HG03064 (cell line): ENCODE measurements at regions not wholly inside any gene's neighbourhood (a gene's known extent, or its start where the extent isn't known, plus 50 kb on each side); places are given as distances from the start of the nearest gene placed in this dataset.

Experiments
- ATAC-seq: cut with Tn5 transposase; IDR thresholded peaks from one replicate; pipeline ENCODE4 v1.9.1; 2021; ENCODE audit warnings: low read depth; ENCODE audit not compliant: unreplicated experiment

DNA sequence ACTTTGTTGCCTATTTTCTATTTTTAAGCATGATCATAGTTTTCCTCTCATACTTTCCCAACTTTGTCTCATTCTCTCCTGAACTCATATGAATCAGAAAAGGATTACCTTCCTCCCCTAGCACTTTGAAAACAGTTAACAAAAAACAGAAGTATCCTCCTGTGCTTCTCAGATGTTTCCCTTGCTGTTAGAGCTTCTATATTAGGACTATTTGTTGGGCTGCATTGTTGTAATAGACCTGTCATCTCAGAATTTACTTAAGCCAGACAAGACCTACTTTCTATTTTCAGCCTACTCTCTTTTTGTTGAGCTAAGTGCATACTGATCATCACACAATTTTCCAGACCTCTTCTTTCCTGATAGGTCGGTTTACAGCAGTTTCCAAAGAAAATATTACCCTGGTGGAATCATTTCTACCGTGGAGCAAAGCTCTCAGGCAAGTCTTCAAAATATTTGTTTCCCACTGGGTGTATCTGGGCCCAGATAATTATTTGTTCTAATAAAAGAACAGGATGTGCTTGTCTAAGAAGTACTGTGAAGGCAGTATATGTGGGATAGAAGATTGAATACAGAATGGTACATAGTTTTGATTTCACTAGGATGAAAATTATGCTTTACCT is 411.9 kb upstream of the KLF6 start:
- ATAC-seq, result no peak

DNA sequence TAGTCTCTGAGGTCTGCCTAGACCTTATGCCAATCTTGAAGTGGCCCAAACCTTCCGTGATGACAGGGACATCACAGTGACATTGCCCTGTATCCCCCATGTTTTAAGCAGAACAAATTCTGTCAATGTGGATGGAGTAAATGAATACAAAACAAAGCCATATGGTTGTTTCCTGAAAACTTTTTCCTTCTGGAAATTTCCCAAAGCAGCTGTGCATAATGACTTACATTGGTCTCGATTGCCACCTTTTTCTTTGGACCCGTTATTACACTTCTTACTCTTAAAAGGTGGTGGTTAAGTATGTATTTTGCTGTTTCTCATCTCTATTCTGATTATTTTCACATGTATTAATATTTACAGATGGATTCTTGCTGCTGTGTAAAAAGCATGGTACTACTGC is 411.2 kb upstream of the KLF6 start:
- no peak for ATAC-seq

DNA sequence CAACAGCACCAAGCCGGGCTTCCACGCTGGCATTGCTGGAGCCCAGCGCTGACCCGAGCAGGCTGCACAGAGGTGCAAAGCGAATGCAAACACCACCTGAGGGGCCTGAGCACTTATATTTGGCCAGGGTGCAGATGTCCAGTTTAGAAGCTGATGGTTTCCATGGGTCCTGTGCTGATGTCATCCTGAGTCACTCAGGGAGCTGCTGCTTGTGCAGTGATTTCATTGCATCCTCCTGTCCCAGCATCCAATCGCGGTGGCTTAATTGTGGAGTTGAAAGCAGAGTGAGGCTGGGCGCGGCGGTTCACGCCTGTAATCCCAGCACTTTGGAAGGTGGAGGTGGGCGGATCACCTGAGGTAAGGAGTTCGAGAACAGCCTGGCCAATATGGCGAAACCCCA is 410.2 kb upstream of the KLF6 start:
- no peak for ATAC-seq

DNA sequence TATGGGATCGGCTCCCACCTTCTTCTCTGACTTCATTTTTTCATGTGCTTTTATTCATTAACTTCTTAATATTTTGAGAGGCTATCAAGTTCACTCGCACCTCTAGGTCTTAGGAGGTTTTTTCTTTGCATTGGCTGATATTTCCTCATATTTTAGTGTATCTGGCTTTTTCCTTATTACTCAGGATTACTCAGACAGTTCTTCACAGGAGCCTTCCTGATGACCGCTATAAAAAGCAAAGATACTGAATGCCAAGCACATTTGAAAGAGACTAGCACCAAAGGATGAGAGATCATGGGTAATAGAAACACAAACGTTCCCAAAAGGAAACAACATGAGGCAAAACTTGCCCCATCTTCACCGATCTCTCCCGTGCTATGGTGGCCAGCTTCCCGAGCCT is 409.2 kb upstream of the KLF6 start:
- ATAC-seq, result no peak

DNA sequence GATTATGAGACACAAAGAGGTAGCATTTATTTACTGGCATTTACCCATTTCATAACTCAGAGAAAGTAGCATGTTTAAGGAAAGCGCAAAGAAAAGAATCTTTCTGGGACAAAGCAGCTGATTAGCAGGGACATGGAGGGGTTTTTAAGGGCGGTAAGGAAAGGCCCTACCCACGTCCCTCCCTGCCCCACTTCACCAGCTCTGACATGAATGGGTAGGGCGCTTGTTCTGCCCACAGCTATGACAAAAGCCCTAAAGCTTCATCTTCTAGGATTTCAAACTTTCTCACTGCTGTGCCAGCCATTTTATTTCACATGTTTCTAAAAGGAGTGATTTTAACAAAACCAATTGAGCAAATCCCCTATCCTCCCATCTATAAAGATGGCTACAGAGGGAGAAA is 406.9 kb upstream of the KLF6 start:
- ATAC-seq, result no peak

DNA sequence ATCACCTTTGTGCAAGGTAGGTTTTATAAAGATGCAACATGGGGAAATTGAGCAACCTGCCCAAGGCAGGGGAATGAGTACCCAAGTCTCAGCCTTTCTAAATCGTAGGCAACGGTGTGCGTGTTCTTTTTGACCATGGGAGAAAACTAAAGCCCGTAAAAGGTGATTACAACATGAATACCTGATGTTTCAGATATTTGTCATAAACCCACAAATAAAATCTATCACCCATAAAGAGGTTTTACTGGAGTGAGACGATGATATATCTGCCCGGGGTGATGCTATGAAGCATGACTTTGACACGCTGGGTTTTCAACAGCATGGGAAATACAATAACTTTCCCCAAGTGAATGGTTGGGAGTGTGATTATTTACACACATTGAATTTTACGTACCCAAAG is 406.3 kb upstream of the KLF6 start:
- ATAC-seq, result no peak

DNA sequence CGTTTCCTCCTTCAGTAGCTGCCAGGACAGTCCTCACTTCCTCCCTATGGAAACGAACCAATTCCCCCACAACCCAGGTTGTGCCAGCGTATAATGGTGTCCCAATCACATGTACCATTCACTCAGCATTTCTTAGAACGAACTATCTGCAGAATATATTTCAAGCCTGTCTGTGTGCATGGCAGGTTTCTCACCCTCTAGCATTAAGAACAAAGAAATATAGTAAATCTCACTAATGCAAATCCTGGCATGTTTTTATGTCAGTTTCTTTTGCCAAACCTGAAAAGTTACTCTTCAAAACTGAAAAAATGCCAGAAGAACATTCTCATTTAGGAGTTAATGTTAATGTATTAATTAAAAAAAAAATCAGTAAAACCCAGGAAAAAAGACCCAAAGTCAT is 405.9 kb upstream of the KLF6 start:
- no peak for ATAC-seq

DNA sequence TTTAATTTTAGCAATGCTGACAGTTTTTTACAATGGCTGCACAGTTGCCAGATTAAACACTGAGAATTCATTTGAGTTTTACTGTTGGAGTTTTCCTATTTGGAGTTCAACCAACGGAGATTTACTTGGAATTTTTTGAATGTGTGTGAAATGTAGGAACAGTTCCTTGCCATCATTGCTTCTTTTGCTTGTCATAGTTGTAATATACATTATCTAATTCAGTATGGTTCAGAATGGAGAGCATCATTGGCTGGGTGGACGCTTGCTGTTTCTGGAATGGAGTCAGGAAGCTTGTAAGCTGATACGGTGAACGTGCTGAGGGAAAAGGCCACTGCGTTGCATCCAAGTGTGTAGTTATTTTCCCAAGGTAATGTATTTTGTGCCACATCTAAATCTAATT is 404.3 kb upstream of the KLF6 start:
- ATAC-seq, result no peak

DNA sequence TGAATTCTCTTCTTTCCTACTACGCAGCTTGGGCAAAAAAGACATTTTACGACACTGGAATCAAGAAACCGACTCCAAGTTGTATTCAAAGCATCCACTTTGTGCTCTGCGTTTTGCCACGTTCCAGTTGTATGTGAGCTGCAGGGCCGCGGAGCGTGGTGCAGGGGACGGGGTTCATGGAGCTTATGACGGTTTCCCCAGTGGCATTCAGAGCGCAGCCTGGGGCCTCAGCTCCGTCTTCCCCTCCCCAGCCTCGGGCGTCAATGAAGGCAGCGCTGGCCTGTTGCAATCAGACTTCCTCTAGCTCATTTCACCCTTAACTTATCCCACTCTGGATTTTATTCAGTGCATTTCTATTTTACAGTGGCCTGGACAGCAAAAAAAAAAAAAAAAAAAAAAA is 403.4 kb upstream of the KLF6 start:
- no peak for ATAC-seq

DNA sequence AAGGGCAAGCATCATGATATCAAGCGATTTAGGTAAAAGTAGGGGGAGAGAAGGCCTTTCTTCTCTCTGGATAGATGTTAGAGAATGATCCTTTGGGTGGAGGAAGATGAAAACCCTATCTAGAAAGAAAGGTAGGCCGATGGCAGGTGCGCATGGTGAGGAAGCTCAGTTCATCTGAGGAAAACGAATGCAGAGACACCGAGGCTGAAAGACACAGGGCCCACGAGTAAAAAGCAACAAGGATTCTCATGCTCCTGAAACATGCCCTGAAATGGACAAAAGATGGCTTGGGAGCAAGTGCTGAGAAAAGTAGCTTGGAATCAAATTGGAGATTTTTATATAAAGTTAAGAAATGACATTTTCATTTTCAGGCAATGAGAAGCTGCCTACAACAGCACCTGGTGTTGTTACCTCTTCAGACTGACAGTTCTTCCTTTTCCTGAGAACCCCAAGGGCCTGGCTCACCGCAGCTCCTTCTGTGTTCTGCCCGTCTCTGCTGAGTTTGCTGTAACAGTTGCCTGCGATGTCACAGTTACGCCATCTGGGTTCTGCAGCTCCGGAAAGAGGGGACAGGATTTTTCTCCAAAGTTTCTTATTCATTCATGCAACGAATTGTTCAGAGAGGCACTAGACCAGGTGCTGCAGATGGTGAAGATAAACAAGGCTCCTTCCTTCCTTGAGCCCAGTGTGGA is 402.0 kb upstream of the KLF6 start:
- ATAC-seq, result no peak

DNA sequence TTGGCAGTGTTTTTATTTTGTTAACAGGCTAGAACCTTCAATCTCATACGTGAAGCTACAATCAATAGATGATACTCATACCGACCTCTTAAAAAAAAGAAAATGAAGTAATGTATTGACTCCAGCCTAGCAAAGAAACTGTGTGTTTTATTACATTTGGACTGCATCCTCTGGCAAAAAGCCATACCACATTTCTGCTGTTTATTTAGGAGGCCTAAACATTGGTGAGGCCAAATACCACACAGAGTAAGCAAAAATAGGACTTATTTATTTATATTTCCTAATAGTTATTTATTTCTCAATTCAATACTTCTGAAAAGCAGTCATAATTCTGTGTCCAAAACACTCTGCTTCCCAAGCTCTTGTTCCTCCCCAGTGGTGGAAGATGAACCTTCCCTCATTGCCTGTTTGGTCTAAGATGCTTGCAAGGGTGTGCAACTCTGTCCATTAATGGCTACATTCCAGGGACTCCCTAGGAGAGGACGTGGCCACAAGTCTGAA is 398.8 kb upstream of the KLF6 start:
- ATAC-seq, result no peak

DNA sequence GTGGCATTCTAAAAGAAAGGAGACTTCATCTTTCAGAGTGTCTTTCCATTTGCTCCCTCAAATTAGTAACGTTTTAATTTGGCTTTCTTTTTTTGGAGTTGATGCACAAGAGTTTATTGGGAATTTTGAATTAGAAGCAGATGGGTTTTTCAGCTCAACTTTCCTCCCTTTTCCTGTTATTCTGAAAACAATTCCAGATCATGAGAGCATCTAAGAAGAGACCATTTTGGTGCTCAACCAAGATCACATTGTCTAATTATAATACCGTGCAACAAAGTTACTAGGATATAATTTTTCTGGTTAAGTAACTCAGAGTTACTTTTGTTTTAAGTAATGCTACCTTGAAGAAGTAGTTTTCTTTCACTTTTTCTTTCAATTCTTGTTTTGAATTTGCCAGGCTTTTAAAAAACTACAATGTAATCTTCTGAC is 396.6 kb upstream of the KLF6 start:
- no peak for ATAC-seq

DNA sequence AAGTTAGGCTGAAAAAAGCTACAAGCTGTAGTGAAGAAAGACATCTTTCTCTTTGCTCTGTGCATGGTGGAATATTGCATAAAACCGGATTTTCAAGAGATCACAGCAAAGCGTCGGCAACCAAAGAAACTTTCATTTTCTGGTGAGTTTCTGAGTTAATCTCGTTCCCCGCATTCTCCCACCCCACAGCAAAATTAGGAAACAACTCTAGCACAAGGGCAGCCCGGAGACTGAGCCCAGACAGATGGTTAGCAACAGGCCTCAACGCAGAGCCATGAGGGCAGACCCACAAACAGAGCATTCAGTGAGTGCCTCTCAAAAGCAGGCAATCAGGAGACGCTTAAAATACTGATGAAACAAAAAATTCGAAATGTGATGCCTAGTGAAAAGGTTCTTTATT is 396.1 kb upstream of the KLF6 start:
- no peak for ATAC-seq

DNA sequence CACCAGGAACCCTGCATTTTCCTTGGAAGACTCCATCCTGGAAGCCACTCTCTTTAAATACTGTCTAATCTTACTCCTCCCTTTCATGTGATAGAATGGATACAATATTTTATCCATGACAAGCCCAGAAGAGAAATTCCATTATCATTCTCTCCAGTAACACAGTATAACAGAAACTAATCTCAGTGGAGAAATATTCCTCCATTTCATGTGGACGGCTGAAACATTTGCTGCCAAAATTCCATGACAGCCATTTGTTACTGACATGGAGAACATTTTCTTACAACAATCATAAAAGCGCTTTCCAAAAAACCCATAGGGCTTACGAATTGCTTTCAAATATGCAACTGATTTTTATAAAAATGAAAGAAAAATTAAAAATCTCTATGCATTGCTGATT is 392.8 kb upstream of the KLF6 start:
- no peak for ATAC-seq

DNA sequence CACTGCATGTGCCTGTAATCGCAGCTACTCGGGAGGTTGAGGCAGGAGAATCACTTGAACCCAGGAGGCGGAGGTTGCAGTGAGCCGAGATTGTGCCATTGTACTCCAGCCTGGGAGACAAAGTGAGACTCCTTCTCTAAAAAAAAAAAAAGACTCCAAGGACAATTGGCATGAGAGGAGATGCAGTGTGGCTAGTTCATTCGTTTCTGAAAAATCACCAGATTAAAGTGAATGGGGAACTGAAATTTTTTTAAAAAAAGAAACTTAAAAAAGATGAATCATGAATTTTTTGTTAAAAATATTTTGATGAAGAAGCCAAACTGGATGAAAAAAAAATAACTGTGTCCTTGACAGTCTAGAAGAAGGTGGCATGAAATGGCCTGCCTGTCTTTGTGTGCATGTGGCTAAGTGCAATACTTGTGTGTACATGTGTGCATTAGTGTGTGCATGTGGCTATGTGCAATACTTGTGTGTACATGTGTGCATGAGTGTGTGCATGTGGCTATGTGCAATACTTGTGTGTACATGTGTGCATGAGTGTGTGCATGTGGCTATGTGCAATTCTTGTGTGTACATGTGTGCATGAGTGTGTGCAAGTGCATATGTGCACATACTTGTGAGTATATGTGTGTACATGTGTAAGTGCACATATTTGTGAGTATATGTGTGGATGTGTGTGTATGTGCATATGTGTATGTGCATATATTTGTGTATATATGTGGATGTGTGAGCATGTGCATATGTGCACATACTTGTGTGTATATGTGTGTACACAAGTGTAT is 391.7 kb upstream of the KLF6 start:
- ATAC-seq, result no peak

DNA sequence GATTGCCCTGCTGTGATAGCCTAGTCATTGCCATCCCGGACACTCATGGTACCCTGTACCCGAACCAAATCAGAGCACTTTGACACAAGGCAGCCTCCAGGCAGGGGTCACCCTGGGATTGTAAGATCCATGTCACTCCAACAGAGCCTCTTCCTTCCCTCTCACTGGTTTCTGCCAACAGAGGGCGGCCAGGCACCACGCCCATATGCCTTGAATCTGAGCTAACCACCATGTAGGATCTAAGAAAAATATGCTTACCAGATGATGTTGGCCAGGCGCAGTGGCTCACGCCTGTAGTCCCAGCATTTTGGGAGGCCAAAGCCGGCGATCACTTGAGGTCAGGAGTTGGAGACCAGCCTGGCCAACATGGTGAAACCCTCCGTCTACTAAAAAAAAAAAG is 389.2 kb upstream of the KLF6 start:
- ATAC-seq, result no peak

DNA sequence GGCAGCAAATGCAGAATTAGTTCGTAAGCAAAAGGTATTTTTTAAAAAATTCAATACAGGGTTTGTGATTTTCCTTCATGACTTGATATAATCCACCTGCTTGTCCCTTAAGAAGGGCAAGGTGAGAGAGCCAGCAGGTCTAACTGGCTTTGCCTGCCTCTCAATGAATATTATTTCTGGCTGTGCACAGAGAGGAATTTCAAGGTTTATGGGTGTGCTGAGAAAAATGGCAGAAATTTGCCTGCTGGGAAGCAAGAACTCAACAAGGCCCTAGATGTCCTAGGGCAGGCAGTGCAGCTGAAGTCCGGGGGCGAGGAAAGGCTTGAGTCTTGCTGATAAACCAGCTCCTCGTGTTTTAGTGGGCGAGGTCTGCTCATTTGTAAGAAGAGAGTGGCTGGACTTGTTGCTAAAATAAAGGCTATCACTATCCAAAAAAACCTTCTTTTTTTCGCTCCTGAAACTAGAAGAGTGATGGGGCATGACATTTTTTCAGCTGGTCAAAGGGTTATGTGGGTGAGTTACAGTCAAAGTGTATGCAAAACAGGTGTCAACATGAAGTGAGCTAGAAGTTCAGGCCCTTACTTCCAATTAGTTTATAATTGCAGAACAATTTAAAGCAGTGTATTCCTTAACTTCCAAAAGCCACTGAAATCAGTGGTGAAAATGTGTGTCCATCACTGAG is 385.8 kb upstream of the KLF6 start:
- no peak for ATAC-seq

DNA sequence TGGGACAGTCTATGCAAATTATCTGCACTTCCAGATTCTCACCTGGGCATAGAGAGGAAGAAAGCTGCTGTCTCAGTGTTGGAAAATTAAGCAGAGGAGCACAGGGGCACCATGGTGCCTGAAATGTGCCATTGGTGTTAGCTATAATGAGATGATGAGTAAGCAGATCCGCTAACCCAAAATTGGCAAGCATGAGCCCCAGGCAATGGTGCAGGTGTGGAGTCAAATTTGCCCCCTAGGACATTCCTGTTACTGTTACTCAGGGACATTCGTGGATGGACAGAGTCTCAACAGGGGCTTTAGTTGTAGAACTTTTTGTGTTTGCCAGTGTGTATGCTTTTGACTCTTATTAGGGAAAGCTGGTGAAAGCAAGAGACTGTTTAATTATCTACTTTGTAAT is 385.2 kb upstream of the KLF6 start:
- no peak for ATAC-seq

DNA sequence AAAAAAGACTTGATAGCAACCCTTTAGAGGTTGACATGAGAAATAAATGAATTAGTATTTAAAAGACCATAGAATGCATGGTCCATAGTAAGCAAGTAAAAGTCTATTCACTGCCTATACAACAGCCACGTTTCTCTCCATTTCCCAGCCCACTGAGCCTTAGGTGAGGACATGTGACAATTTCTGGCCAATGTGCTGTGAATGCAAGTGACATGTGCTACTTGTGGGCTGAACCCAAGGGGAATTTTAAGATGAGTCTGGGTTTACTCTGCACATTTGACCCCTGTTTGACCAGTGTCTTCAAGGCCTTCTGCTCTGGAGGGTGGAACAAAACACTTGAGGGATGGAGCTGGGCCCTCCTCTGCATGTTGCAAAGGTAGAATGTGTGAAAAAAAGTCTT is 384.4 kb upstream of the KLF6 start:
- no peak for ATAC-seq

DNA sequence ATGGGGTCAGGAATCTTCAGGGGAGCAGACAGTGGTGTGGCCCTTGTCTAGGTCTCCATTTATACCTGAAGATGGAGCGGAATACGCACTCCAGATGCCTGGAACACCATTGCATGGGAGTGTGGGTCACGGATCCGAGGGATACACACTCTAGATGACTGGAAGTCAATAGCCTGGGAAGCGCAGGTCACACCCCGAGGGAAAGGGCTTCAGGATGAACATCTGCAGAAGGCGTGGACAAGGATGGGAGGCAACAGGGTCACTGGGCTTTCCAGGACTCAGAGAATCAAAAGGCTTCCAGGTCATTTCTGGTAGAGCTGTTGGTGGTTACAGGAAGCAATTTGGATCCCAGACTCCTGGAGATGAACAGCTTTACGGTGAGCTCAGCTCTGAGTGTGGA is 382.2 kb upstream of the KLF6 start:
- no peak for ATAC-seq

DNA sequence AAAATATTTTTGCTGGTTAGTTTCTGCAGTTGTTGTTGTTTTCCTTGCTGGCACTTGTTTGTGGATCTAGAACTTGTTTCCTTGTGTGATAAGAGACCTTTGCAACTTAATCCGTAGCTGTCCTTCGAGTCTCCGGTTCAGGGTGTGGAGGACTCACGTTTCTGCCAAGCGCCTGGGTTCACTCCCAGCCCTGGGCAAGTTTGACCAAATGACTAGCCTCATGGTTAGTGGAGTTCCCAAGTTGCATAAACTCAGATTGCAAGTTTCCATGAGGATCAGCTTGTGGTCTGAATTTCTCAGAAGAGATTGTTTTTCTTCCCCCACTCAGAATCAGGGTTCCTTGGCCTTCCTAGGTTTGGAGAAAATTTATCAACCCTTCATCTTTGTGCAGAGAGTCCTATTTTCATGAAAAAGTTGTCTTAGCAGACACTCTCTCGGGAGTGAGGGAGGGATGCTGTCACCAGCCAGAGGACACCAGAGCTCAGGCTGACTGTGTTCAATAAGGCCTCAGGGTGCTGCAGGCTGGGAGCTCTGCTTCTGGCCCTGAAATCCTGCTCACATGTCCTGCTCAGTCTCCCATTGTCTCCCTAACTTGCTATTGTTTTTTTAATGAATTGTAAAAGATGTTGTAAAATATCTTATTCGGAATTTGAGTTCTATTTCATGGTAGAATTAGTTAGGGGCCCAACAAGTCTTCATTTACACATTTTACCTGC is 377.7 kb upstream of the KLF6 start:
- no peak for ATAC-seq
